ENCODE measurements at regions not wholly inside any gene's neighbourhood (a gene's known extent, or its start where the extent isn't known, plus 50 kb on each side); places are given as distances from the start of the nearest gene placed in this dataset.
"Not testable (repeated sequence)": the region's sequence is repeated elsewhere in the genome, so short reads cannot be mapped to it uniquely, and the experiment has no call there.

- H3K4me1 Mint-ChIP-seq (ENCODE audit: low read depth in 2 of 2) = no peaks in the 10 kb centered on the region
- H3K27ac Mint-ChIP-seq = no peak overlapping the region
- peaks cover 4% of the 10 kb centered on the region for H3K9me3 Mint-ChIP-seq
- ATAC-seq (no peak), DNase-seq (ENCODE audit: low spot score) (no peak)
- no peak overlapping the region for H3K4me3 Mint-ChIP-seq
- no peaks in the 10 kb centered on the region for H3K36me3 Mint-ChIP-seq
- H3K27me3 Mint-ChIP-seq = no peaks in the 10 kb centered on the region
These were observed 805.9 kb upstream of the AUTS2 start for GRCh38 chr7:68792351-68792750.

GRCh38 chr7:68793513-68793912 is 804.8 kb upstream of the AUTS2 start:
- DNase-seq (ENCODE audit: low spot score) (no peak), ATAC-seq (no peak)
- Mint-ChIP-seq H3K36me3 (no peaks in the 10 kb centered on the region), H3K27me3 (no peaks in the 10 kb centered on the region), H3K9me3 (peaks cover 4% of the 10 kb centered on the region), H3K4me1 (ENCODE audit: low read depth in 2 of 2) (no peaks in the 10 kb centered on the region), H3K4me3 (no peak overlapping the region), H3K27ac (no peak overlapping the region)

- H3K4me3 Mint-ChIP-seq = no peak overlapping the region
- no peaks in the 10 kb centered on the region for H3K9me3 Mint-ChIP-seq
- ATAC-seq (no peak), DNase-seq (ENCODE audit: low spot score) (no peak)
- H3K27ac Mint-ChIP-seq = no peak overlapping the region
- H3K27me3 Mint-ChIP-seq = no peaks in the 10 kb centered on the region
- no peaks in the 10 kb centered on the region for H3K36me3 Mint-ChIP-seq
- no peaks in the 10 kb centered on the region for H3K4me1 Mint-ChIP-seq (ENCODE audit: low read depth in 2 of 2)
These were observed 798.0 kb upstream of the AUTS2 start for GRCh38 chr7:68800316-68800715.

GRCh38 chr7:68805159-68805558 is 793.1 kb upstream of the AUTS2 start:
- Mint-ChIP-seq H3K27me3 (no peaks in the 10 kb centered on the region), H3K4me3 (no peak overlapping the region), H3K27ac (no peak overlapping the region), H3K9me3 (peaks cover 24% of the 10 kb centered on the region), H3K36me3 (no peaks in the 10 kb centered on the region), H3K4me1 (ENCODE audit: low read depth in 2 of 2) (no peaks in the 10 kb centered on the region)
- no peak for ATAC-seq
- no peak for DNase-seq (ENCODE audit: low spot score)

- no peak for ATAC-seq
- H3K4me3 Mint-ChIP-seq = no peak overlapping the region
These were observed 790.6 kb upstream of the AUTS2 start for GRCh38 chr7:68807666-68808065.

GRCh38 chr7:68813551-68814080 is 784.7 kb upstream of the AUTS2 start:
- no peaks in the 10 kb centered on the region for H3K4me1 Mint-ChIP-seq (ENCODE audit: low read depth in 2 of 2)
- no peaks in the 10 kb centered on the region for H3K36me3 Mint-ChIP-seq
- ATAC-seq (no peak), DNase-seq (ENCODE audit: low spot score) (no peak)
- peaks cover 22% of the 10 kb centered on the region for H3K9me3 Mint-ChIP-seq
- H3K27ac Mint-ChIP-seq = no peak overlapping the region
- H3K27me3 Mint-ChIP-seq = no peaks in the 10 kb centered on the region
- H3K4me3 Mint-ChIP-seq = no peak overlapping the region

More at GRCh38 chr7:68807666-68808065, 790.6 kb upstream of the AUTS2 start:
- Mint-ChIP-seq H3K27ac (no peak overlapping the region), H3K9me3 (peaks cover 31% of the 10 kb centered on the region), H3K36me3 (no peaks in the 10 kb centered on the region), H3K27me3 (no peaks in the 10 kb centered on the region), H3K4me1 (ENCODE audit: low read depth in 2 of 2) (no peaks in the 10 kb centered on the region)
- no peak for DNase-seq (ENCODE audit: low spot score)

GRCh38 chr7:68816491-68816890 is 781.8 kb upstream of the AUTS2 start:
- Mint-ChIP-seq H3K4me1 (ENCODE audit: low read depth in 2 of 2) (no peaks in the 10 kb centered on the region), H3K36me3 (no peaks in the 10 kb centered on the region), H3K27me3 (no peaks in the 10 kb centered on the region), H3K9me3 (peaks cover 14% of the 10 kb centered on the region), H3K27ac (no peak overlapping the region), H3K4me3 (no peak overlapping the region)
- DNase-seq (ENCODE audit: low spot score) = no peak
- ATAC-seq = no peak

- Mint-ChIP-seq H3K27ac (no peak overlapping the region), H3K4me1 (ENCODE audit: low read depth in 2 of 2) (no peaks in the 10 kb centered on the region), H3K36me3 (no peaks in the 10 kb centered on the region), H3K9me3 (peaks cover 10% of the 10 kb centered on the region), H3K4me3 (no peak overlapping the region), H3K27me3 (no peaks in the 10 kb centered on the region)
- DNase-seq (ENCODE audit: low spot score) = no peak
- ATAC-seq = no peak
These were observed 778.0 kb upstream of the AUTS2 start for GRCh38 chr7:68820321-68820720.

GRCh38 chr7:68821846-68822245 is 776.4 kb upstream of the AUTS2 start:
- ATAC-seq (no peak), DNase-seq (ENCODE audit: low spot score) (no peak)
- Mint-ChIP-seq H3K27ac (no peak overlapping the region), H3K36me3 (no peaks in the 10 kb centered on the region), H3K9me3 (peaks cover 10% of the 10 kb centered on the region), H3K27me3 (no peaks in the 10 kb centered on the region), H3K4me3 (no peak overlapping the region), H3K4me1 (ENCODE audit: low read depth in 2 of 2) (no peaks in the 10 kb centered on the region)

- no peak for DNase-seq (ENCODE audit: low spot score)
- Mint-ChIP-seq H3K4me3 (no peak overlapping the region), H3K36me3 (no peaks in the 10 kb centered on the region), H3K9me3 (peaks cover 4% of the 10 kb centered on the region), H3K27me3 (no peaks in the 10 kb centered on the region), H3K4me1 (ENCODE audit: low read depth in 2 of 2) (no peaks in the 10 kb centered on the region), H3K27ac (no peak overlapping the region)
- no peak for ATAC-seq
These were observed 774.1 kb upstream of the AUTS2 start for GRCh38 chr7:68823996-68824780.

GRCh38 chr7:68828575-68828974 is 769.7 kb upstream of the AUTS2 start:
- Mint-ChIP-seq H3K4me3 (no peak overlapping the region), H3K4me1 (ENCODE audit: low read depth in 2 of 2) (no peaks in the 10 kb centered on the region), H3K9me3 (peaks cover 8% of the 10 kb centered on the region), H3K36me3 (no peaks in the 10 kb centered on the region), H3K27ac (no peak overlapping the region), H3K27me3 (no peaks in the 10 kb centered on the region)
- DNase-seq (ENCODE audit: low spot score) (no peak), ATAC-seq (no peak)

- no peak for ATAC-seq
- H3K36me3 Mint-ChIP-seq = no peaks in the 10 kb centered on the region
These were observed 764.9 kb upstream of the AUTS2 start for GRCh38 chr7:68833422-68833821.

GRCh38 chr7:68839014-68839413 is 759.3 kb upstream of the AUTS2 start:
- H3K4me3 Mint-ChIP-seq = no peak overlapping the region
- H3K27ac Mint-ChIP-seq = no peak overlapping the region
- ATAC-seq (no peak), DNase-seq (ENCODE audit: low spot score) (no peak)
- H3K4me1 Mint-ChIP-seq (ENCODE audit: low read depth in 2 of 2) = no peaks in the 10 kb centered on the region
- H3K27me3 Mint-ChIP-seq = no peaks in the 10 kb centered on the region
- H3K36me3 Mint-ChIP-seq = no peaks in the 10 kb centered on the region
- H3K9me3 Mint-ChIP-seq = peaks cover 5% of the 10 kb centered on the region

More at GRCh38 chr7:68833422-68833821, 764.9 kb upstream of the AUTS2 start:
- Mint-ChIP-seq H3K9me3 (peaks cover 9% of the 10 kb centered on the region), H3K27ac (no peak overlapping the region), H3K4me3 (no peak overlapping the region), H3K4me1 (ENCODE audit: low read depth in 2 of 2) (no peaks in the 10 kb centered on the region), H3K27me3 (no peaks in the 10 kb centered on the region)
- no peak for DNase-seq (ENCODE audit: low spot score)

- no peak overlapping the region for H3K27ac Mint-ChIP-seq
- H3K4me1 Mint-ChIP-seq (ENCODE audit: low read depth in 2 of 2) = no peaks in the 10 kb centered on the region
- H3K4me3 Mint-ChIP-seq = no peak overlapping the region
- no peaks in the 10 kb centered on the region for H3K36me3 Mint-ChIP-seq
- no peaks in the 10 kb centered on the region for H3K27me3 Mint-ChIP-seq
- DNase-seq (ENCODE audit: low spot score) (no peak), ATAC-seq (no peak)
- H3K9me3 Mint-ChIP-seq = peaks cover 11% of the 10 kb centered on the region
These were observed 757.3 kb upstream of the AUTS2 start for GRCh38 chr7:68840991-68841390.

GRCh38 chr7:68843985-68844384 is 754.3 kb upstream of the AUTS2 start:
- H3K9me3 Mint-ChIP-seq; ATAC-seq; H3K36me3 Mint-ChIP-seq; H3K4me1 Mint-ChIP-seq (ENCODE audit: low read depth in 2 of 2); H3K4me3 Mint-ChIP-seq; H3K27ac Mint-ChIP-seq; DNase-seq (ENCODE audit: low spot score); H3K27me3 Mint-ChIP-seq: not testable (repeated sequence)
